Ovary (tissue), 7 donors: ENCODE measurements at regions not wholly inside any gene's neighbourhood (a gene's known extent, or its start where the extent isn't known, plus 50 kb on each side); places are given as distances from the start of the nearest gene placed in this dataset.

Experiments
- DNase-seq, 5 donors: peaks; one replicate each; pipeline ENCODE4 v3.0.0-alpha.2; 2019 to 2020
- H3K27ac ChIP-seq, 2 donors: fragments of 200-600 bp; one replicate each; pipeline versions ENCODE4 v1.5.1 to v1.8.0; 2019 to 2022
- H3K27me3 ChIP-seq: fragments of 200-600 bp; one replicate; pipeline ENCODE4 v1.8.0; 2022
- H3K36me3 ChIP-seq: fragments of 200-600 bp; sonication (generic); one replicate; pipeline ENCODE4 v1.5.1; 2019
- H3K4me1 ChIP-seq: one replicate; pipeline ENCODE4 v1.8.1; 2013; ENCODE audit warnings: mild to moderate bottlenecking, moderate library complexity; ENCODE audit not compliant: insufficient read depth
- H3K4me3 ChIP-seq: fragments of 200-600 bp; sonication (generic); one replicate; pipeline ENCODE4 v1.5.1; 2017
- H3K9me3 ChIP-seq, 2 donors: fragments of 200-600 bp in 1 of 2; sonication (generic) in 1 of 2; one replicate each; pipeline versions ENCODE4 v1.5.1 to v1.8.1; 2013 to 2019; ENCODE audit warnings: mild to moderate bottlenecking in 1 of 2, moderate library complexity in 1 of 2
- EP300 ChIP-seq: sonication (generic); formaldehyde crosslinking; IDR thresholded peaks from one replicate; pipeline ENCODE4 v1.6.1; 2017; ENCODE audit warnings: antibody characterized with exemption
- POLR2A ChIP-seq: fragments of 450-650 bp; IDR thresholded peaks from one replicate; pipeline ENCODE4 v1.6.1; 2017; ENCODE audit warnings: antibody characterized with exemption, mild to moderate bottlenecking, moderate library complexity
- WGBS, 3 donors: extraction: QIAGEN DNeasy Blood & Tissue Kit in 1 of 3; methylation state at CpG; one replicate each; pipeline versions ENCODE4 v1.1.5 to v1.1.7; 2013 to 2017; 5-methylcytosine and 5-hydroxymethylcytosine counted together
- intact Hi-C, 4 donors: fragments of 100-400 bp; cut with DNase I; formaldehyde crosslinking; loops; one replicate each; pipeline versions ENCODE4 v1.11.0 to v1.15.1; 2022 to 2023
- TF ChIP-seq, protein P1 (sequence below), 3 donors: fragments of 450-650 bp in 2 of 3; fragments of 200-600 bp in 1 of 3; IDR thresholded peaks; one replicate each; pipeline versions ENCODE4 v1.5.1 to v1.8.0; 2016 to 2022; ENCODE audit warnings: antibody characterized with exemption in 3 of 3, mild to moderate bottlenecking in 1 of 3
- donor health status: DM: no; HTN: no; CAD: no; lungs with moderate emphysema.
- donor health status: DM: no; HTN: no; CAD: no.
- donor health status: Bipolar disorder and iron deficiency.
- donor health status: DM: no; HTN: no; CAD: no.
- donor health status: DM: yes; HTN: yes; CAD: no.

DNA sequence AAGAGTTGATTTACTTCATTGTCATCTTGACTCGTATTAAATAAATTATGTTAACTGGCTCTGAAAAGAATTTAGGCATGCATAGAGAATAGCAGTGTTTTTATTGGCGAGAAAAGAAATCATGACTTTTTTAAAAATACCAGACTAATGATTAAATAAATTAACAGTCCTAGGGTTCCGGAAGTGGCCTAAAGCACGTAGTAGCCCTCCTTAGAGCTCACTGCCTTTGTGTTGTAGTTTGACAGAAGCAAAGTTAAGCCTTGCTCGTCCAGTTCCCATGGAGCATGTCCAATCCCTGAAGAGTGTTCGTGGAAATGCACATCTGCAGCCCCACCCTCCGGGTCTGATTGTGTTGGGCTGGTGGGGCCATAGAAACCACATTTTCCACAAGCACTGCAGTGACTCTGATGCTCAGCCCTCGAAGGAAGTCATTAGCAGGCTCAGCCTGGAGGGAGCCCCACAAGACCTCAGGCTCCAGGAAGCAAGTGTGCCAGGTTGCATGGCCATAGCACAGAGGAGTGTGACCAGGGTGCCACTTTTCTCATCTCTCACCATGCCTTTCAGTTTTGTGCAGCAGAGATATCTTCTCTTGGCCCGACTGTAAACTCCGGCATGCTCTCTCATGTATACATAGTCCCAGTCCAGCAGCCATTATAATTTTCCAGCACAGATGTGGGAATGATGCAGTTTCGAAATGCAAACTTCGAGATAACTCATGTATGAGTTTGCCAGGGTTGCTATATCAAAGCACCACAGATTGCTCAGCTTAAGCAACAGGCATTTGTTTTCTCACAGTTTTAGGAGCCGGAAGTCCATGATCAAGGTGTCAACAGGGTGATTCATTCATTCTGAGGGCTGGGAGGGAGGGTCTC is 188.6 kb upstream of the SH3BP4 start:
- intact Hi-C loops: no loop called here
- no peak for TF ChIP-seq POLR2A
- no peak for TF ChIP-seq EP300
- TF ChIP-seq, protein P1, sequence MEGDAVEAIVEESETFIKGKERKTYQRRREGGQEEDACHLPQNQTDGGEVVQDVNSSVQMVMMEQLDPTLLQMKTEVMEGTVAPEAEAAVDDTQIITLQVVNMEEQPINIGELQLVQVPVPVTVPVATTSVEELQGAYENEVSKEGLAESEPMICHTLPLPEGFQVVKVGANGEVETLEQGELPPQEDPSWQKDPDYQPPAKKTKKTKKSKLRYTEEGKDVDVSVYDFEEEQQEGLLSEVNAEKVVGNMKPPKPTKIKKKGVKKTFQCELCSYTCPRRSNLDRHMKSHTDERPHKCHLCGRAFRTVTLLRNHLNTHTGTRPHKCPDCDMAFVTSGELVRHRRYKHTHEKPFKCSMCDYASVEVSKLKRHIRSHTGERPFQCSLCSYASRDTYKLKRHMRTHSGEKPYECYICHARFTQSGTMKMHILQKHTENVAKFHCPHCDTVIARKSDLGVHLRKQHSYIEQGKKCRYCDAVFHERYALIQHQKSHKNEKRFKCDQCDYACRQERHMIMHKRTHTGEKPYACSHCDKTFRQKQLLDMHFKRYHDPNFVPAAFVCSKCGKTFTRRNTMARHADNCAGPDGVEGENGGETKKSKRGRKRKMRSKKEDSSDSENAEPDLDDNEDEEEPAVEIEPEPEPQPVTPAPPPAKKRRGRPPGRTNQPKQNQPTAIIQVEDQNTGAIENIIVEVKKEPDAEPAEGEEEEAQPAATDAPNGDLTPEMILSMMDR (IDR thresholded peaks at IDR 0.05): no peak
- no peak overlapping the region for H3K4me3 ChIP-seq
- no peak overlapping the region for H3K27ac ChIP-seq
- H3K27me3 ChIP-seq: no peaks in the 10 kb centered on the region
- no peak for DNase-seq
- H3K4me1 ChIP-seq: no peaks in the 10 kb centered on the region
- H3K9me3 ChIP-seq: no peaks in the 10 kb centered on the region
- no peaks in the 10 kb centered on the region for H3K36me3 ChIP-seq
- 54 to 66% (median 57%) methylated on average over 13 of the region's 13 CpGs for WGBS, 3 donors

DNA sequence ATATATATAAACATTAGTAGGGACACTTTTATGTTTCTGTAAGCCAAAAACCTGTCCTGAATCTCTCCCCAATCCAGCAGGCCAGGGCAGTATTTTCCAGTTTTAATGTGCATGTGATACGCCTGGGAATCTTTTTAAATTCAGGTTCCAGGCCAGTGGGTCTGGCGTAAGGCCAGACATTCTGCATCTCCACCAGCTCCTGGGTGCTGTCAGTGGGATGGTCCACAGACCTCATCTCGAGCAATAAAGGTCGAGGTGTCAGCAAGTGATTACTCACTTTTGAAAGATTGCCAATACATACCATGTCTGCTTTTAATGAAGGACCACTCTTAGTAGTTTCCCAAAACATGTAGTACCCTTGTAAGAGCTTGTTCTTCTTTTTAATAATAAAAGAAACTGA is 189.9 kb upstream of the SH3BP4 start:
- TF ChIP-seq, protein P1 (IDR thresholded peaks at IDR 0.05): no peak
- no peak for TF ChIP-seq POLR2A
- TF ChIP-seq EP300: no peak
- Histone ChIP-seq H3K27me3 (no peaks in the 10 kb centered on the region), H3K9me3 (no peaks in the 10 kb centered on the region), H3K27ac (no peak overlapping the region), H3K36me3 (no peaks in the 10 kb centered on the region), H3K4me3 (no peak overlapping the region), H3K4me1 (no peaks in the 10 kb centered on the region)
- 60 to 65% (median 64%) methylated on average over 4 of the region's 4 CpGs for WGBS, 3 donors
- intact Hi-C loops: no loop called here
- DNase-seq: no peak

DNA sequence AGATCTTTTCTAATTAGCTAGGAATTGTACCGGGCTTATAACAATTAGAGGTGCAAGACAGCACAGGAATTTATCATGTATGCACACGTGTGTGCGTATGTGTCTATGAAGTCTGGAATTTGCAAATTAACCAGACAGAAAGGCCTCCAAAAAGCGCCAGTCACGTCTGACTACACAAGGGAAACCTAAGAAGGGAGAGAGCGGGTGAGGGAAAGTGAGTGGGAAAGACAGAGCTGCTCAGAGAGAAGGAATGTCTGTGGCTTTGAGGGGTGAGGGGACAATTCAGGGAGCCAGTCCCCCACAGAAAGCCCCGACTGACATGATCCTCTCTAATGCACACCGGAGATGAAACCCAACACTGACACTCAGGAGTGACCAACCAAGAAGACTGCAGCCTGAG is 197.7 kb upstream of the SH3BP4 start:
- Histone ChIP-seq H3K4me1 (no peaks in the 10 kb centered on the region), H3K36me3 (no peaks in the 10 kb centered on the region), H3K4me3 (no peak overlapping the region), H3K27ac (no peak overlapping the region), H3K27me3 (no peaks in the 10 kb centered on the region), H3K9me3 (no peaks in the 10 kb centered on the region)
- WGBS, 3 donors: 79 to 90% (median 83%) methylated on average over 8 of the region's 8 CpGs
- TF ChIP-seq EP300: no peak
- TF ChIP-seq, protein P1 (IDR thresholded peaks at IDR 0.05): no peak
- TF ChIP-seq POLR2A: no peak
- no peak for DNase-seq
- intact Hi-C loops: no loop called here

- no peak for DNase-seq
- TF ChIP-seq, protein P1 (IDR thresholded peaks at IDR 0.05): no peak
- TF ChIP-seq EP300 (no peak), POLR2A (no peak)
- Histone ChIP-seq H3K27ac (no peak overlapping the region), H3K9me3 (no peaks in the 10 kb centered on the region), H3K4me1 (no peaks in the 10 kb centered on the region), H3K4me3 (no peak overlapping the region), H3K36me3 (no peaks in the 10 kb centered on the region), H3K27me3 (no peaks in the 10 kb centered on the region)
- 41 to 60% (median 58%) methylated on average over 4 of the region's 4 CpGs for WGBS, 3 donors
- intact Hi-C loops: no loop called here
These were observed 198.1 kb upstream of the SH3BP4 start for GRCh38 chr2:234753701-234754100.
